ENCODE measurements at regions not wholly inside any gene's neighbourhood (a gene's known extent, or its start where the extent isn't known, plus 50 kb on each side); places are given as distances from the start of the nearest gene placed in this dataset.

- no peak for DNase-seq (ENCODE audit: low read depth)
- no peak for FAIRE-seq
- H3K4me3 ChIP-seq (ENCODE audit: low read depth, low read length), result no peak overlapping the region
- H3K27me3 ChIP-seq (ENCODE audit: control insufficient read depth, insufficient read depth, low read length), result no peaks in the 10 kb centered on the region
- no peaks in the 10 kb centered on the region for H3K36me3 ChIP-seq (ENCODE audit: control insufficient read depth, insufficient read depth, low read length)
- no peak for TF ChIP-seq CTCF (IDR thresholded peaks at IDR 0.05; ENCODE audit: insufficient read depth, low read length, severe bottlenecking)
Observed at GRCh38 chr5:159632866-159633265, 283.4 kb upstream of the ADRA1B start.

GRCh38 chr5:159638481-159638880, 277.8 kb upstream of the ADRA1B start:
- no peak for FAIRE-seq
- Histone ChIP-seq H3K4me3 (ENCODE audit: low read depth, low read length) (no peak overlapping the region), H3K36me3 (ENCODE audit: control insufficient read depth, insufficient read depth, low read length) (no peaks in the 10 kb centered on the region), H3K27me3 (ENCODE audit: control insufficient read depth, insufficient read depth, low read length) (no peaks in the 10 kb centered on the region)
- DNase-seq (ENCODE audit: low read depth), result no peak
- TF ChIP-seq CTCF (IDR thresholded peaks at IDR 0.05; ENCODE audit: insufficient read depth, low read length, severe bottlenecking), result no peak

- DNase-seq (ENCODE audit: low read depth) (no peak), FAIRE-seq (no peak)
- Histone ChIP-seq H3K4me3 (ENCODE audit: low read depth, low read length) (no peak overlapping the region), H3K27me3 (ENCODE audit: control insufficient read depth, insufficient read depth, low read length) (no peaks in the 10 kb centered on the region), H3K36me3 (ENCODE audit: control insufficient read depth, insufficient read depth, low read length) (no peaks in the 10 kb centered on the region)
- no peak for TF ChIP-seq CTCF (IDR thresholded peaks at IDR 0.05; ENCODE audit: insufficient read depth, low read length, severe bottlenecking)
Observed at GRCh38 chr5:159638954-159639559, 277.2 kb upstream of the ADRA1B start.

- FAIRE-seq (no peak), DNase-seq (ENCODE audit: low read depth) (no peak)
- no peak for TF ChIP-seq CTCF (IDR thresholded peaks at IDR 0.05; ENCODE audit: insufficient read depth, low read length, severe bottlenecking)
- Histone ChIP-seq H3K36me3 (ENCODE audit: control insufficient read depth, insufficient read depth, low read length) (no peaks in the 10 kb centered on the region), H3K27me3 (ENCODE audit: control insufficient read depth, insufficient read depth, low read length) (no peaks in the 10 kb centered on the region), H3K4me3 (ENCODE audit: low read depth, low read length) (no peak overlapping the region)
Observed at GRCh38 chr5:159639590-159639989, 276.7 kb upstream of the ADRA1B start.

- DNase-seq (ENCODE audit: low read depth), result no peak
- TF ChIP-seq CTCF (IDR thresholded peaks at IDR 0.05; ENCODE audit: insufficient read depth, low read length, severe bottlenecking), result no peak
- Histone ChIP-seq H3K4me3 (ENCODE audit: low read depth, low read length) (no peak overlapping the region), H3K27me3 (ENCODE audit: control insufficient read depth, insufficient read depth, low read length) (no peaks in the 10 kb centered on the region), H3K36me3 (ENCODE audit: control insufficient read depth, insufficient read depth, low read length) (no peaks in the 10 kb centered on the region)
- FAIRE-seq, result no peak
Observed at GRCh38 chr5:159640446-159640845, 275.8 kb upstream of the ADRA1B start.

GRCh38 chr5:159640921-159641320, 275.4 kb upstream of the ADRA1B start:
- peak; percentile 7 for FAIRE-seq
- no peak for TF ChIP-seq CTCF (IDR thresholded peaks at IDR 0.05; ENCODE audit: insufficient read depth, low read length, severe bottlenecking)
- no peak overlapping the region for H3K4me3 ChIP-seq (ENCODE audit: low read depth, low read length)
- DNase-seq (ENCODE audit: low read depth), result no peak
- H3K27me3 ChIP-seq (ENCODE audit: control insufficient read depth, insufficient read depth, low read length), result no peaks in the 10 kb centered on the region
- no peaks in the 10 kb centered on the region for H3K36me3 ChIP-seq (ENCODE audit: control insufficient read depth, insufficient read depth, low read length)

All from bronchial epithelial cell (primary cell).